GM19023 (cell line): ENCODE measurements at regions not wholly inside any gene's neighbourhood (a gene's known extent, or its start where the extent isn't known, plus 50 kb on each side); places are given as distances from the start of the nearest gene placed in this dataset.

Experiments
- ATAC-seq: cut with Tn5 transposase; IDR thresholded peaks from one replicate; pipeline ENCODE4 v1.9.1; 2021; ENCODE audit warnings: mild to moderate bottlenecking, moderate library complexity; ENCODE audit not compliant: unreplicated experiment

DNA sequence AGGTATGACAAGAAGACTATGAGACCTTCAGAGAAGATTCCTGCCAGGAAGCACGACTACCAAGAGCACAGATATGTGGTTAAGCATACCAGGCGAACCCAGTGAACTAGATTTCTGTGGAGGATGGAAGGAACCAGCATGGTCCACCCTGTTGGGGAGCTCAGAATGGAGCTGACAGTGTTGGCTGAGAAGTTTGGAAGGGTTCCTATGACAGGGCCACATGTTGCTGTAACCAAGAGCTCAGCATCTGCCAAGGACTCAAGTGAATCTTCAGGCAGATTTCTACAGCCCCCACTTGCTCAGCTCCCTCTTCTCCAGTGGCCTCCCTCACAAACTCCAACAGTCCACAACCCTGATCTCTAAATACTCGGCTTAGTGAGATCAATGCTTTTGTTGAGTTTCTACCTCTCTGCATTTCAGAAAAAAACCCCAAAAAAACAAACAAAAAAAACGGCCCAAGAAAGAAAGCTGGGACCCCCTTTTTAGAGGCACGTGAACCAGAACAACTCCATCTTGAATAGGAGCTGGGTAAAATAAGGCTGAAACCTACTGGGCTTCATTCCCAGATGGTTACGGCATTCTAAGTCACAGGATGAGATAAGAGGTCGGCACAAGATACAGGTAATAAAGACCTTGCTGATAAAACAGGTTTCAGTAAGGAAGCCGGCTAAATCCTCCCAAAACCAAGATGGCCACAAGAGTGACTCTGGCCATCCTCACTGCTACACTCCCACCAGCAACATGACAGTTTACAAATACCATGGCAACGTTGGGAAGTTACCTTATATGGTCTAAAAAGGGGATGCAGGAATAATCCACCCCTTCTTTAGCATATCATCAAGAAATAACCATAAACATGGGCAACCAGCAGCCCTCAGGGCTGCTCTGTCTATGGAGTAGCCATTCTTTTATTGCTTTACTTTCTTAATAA, 691.1 kb downstream of the UQCRFS1 start:
- no peak for ATAC-seq

DNA sequence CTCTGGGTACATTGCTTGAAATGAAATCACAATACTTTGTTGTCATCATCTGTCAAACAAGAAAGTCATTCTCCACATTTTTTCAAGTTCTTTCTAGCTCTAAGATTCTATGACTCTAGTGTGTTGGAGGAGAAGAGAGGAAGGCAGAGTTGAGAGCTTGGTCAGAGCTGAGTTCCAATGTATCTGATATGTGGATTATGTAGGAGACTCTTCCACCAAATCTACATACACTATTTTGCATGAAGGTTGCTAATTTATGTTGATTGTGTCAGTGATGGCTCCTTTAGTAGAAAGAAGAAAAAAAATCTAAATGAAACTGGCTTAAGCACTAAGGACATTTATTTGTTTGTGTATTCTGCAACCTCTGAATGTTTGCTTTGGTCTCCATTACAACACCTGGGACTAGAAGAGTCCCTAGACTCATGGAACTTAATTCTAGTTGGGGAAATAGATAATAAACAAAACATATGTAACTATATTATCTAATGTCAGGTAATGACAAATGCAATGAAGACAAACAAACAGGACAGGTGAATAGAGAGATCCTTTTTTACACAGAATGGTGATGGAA, 691.9 kb downstream of the UQCRFS1 start:
- ATAC-seq, result no peak

DNA sequence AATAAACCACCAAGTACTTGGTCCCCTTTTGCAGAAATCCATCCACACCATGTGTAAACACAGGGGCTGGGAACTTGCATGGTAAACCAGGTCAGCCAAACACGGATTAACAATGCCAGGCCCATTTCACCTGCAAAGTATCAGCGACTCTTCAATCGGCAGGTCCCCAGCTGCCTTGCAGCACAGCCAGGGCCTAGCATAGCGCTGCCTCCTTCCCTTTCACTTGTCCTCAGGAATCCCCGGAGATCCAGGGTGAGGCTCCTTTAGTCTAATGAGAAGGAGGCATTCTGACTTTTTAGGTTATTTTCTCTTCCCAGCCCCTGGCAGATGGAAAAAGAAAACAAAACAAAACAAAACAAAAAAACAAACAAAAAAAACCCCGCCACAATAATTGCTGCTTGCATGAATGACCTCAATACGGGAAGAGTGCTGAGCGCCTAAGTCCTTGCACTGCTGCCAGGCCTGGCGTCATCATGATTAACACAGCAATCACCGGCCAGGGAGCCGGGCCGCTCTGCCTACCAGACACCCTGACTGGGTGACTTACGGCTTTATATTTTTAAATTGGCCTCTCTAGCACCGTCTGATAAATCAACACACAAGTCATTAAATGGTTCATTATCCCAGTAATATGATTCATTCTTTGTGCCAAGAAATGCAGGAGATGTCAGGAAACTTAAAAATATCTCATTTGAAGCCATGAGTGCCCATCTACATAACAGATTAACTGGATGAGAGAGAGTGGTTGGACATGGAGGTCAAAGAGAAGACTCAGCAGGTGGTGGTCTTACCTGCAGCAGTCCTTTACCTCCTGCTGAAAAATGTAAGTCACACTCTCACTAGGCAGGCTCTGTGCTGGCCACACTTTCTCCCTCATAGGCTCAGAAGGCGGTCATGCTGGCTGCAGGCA, 692.7 kb downstream of the UQCRFS1 start:
- ATAC-seq, result no peak

DNA sequence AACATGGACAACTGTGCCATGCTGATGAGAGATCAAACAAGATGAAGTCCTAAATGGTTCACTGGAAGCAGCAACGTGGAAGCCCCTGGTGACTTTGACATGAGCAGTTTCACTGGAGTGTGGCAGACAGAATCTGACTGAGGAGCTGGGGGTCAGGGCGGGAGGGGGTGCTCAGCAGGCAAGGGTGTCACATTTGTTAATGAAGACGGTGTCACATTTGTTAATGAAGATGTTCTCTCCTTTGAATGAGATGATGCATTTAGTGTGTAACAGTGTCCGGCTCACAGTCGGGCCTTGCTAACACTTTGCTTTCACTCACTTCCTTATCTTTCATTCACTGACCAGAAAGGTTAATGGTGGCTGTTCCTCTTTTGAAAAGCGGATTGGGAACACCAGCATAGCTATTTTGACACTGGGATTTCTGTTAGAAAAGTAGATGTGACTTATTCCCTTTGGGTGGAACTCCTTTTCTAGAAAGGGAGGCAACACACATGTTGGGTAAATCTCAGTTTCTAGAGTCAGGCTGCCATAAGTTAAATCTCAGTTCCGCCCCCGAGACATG, 693.7 kb downstream of the UQCRFS1 start:
- no peak for ATAC-seq

DNA sequence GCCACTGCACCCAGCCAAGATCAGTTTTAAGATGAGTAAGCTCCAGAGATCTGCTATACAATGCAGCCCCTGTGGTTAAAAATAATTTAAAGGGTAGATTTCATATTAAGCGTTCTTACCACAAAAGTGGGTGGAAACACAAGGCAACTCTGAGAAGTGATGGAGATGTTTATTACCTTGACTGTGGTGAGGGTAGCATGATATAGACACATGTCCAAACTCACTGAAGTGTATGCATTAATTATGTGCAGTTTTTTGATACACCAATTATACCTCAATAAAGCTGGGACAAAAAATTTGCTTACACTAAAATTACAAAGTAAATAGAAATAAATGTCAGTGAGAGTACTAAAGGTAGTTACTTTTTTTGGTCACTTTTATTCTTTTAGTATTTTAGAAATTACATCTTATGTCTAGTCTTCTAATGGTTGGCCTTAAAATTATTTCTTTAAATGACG, 696.5 kb downstream of the UQCRFS1 start:
- no peak for ATAC-seq

DNA sequence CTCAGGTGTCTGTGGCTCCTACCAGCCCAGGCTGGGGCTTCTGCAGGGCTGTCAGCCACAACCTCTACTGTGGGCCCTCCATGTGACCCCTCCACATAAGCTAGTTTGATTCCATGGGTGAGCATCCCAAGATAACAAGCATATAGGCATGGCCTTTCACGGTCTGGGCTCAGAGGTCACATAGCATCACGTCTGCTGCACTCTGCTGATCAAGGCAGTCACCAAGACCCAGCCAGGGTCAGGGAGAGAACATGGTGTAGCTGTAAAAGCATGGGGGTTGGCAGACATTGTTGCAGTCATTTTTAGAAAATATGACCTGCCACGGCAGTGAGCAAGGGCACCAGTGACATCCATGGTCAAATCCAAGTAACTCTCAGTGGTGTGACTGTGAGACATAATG, 698.8 kb downstream of the UQCRFS1 start:
- ATAC-seq, result no peak

DNA sequence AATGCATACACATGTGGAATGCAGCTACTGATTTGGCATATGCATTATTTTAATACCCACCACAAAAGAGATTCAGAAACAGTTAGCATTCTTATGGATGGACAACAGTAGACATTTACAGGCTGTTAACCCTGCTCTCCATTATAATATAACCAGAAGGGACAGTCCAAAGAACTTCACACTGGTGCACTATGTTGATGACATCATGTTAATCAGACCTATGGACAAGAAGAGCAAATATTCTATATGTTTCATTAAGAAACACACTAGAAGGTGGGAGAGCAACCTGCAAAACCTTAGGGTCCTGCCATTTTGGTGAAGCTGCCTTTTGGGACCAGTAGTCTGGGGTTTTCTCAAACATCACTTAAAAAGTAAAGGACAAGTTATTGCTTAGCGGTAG, 701.3 kb downstream of the UQCRFS1 start:
- ATAC-seq, result no peak

DNA sequence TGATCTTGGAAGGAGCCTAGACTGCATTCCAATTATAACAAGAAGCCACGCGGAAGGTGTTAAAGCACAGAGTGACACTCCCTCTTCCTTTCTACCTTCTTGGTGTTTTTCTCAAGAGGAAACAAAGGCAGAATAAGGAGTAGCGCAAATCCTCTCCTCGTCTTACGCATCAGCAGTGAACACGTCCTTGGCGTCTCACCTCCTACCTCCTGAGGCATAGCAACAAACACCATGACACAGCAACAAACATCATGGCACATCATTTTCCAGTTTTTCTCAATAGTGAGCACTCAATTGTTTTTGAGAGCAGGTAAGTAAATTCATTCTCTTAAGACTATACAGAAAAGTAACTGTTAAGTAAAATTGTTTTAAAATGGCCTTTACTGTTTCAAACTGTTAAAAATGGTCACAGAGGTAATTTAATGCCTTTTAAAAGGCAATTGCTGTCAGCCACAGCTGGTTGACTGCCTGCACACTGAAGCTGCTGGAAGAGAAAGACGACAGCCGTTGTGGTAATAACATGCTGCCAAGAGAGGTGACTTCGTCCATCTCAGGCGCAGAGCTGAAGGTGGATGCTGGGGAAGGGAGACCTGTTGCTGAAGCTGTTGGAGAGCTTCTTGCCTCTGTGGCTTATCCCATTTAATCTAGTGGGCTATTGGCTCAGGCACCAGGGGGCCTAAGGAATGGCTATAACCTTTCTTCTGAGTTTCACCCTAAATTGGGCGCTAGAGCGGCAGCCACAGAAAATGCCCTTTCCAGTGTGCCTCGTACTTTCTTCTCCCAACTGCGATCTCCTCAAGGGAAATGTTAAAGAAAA, 703.7 kb downstream of the UQCRFS1 start:
- ATAC-seq, result no peak

DNA sequence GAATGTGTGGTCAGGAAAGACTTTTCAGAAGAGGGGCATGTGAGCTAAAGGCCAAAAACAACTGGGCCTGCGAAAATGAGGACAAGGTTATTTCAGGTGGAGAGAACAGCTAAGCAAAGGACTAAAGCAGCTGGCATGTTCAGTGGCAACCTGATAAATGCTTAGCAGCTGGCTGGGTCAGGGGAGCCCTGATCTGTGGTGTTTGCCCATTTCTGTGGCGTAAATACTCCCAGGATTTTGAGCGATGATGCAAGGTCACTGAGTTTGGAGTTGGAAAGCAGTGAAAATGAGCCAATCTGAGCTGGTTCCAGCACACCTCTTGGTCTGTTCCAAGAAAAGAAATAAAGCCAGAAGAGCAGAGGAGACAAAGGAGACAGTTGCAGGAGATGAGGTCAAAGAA, 704.3 kb downstream of the UQCRFS1 start:
- ATAC-seq, result no peak

DNA sequence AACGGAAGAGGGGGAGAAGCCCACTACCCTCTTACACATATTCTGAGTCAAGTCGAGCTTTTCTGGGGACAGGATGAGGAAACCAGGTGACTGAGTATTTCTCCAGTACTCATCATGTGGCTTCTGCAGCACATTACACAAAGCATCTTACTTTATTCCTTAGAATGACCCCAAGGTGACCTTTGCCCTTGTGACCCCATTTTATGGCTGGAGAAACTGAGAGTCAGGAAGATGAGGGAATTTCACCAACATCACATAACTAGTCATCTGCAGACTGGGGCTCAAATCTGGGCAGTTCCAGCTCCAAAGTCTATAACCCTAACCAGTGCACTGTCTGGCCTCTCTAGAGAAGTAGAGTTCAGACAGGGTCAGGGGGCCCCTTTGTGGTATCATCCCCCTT, 707.0 kb downstream of the UQCRFS1 start:
- no peak for ATAC-seq

DNA sequence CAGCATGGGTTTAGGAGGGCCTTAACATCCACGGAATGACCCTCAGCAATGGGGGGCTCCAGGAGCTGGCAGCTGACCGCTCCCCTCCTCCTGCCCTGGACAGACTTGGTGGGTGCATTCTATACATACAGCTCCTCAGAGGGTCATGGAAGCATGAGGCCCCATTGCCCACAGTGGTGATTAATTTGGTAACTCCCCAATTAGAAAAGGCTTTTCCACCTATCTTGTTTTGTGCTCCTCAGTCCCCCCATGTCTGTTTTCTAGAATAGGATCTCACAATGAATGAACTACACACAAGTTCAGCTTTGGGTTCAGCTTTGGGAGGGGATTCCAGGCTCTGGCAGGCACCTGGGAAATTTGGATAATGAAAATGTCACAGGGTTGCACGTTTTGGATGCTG, 707.8 kb downstream of the UQCRFS1 start:
- no peak for ATAC-seq

DNA sequence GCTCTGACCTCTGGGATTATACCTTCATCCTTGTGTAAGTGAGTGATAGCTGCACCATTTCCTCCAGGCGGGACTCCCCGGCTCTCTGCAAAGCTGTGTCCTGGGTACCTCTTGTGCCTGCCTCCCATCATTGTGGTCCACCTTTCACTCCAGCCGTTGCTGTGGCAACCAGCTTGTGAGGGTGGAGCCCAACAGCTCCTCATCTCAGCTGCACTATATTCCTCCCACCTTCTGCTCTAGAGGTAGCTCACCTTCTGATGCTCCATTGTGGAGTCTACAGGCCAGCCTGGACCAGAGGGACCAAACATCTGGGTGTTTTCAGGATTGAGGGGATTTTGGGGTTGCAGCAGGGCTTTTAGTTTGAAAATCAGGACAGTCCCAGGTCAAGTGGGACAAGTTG, 708.2 kb downstream of the UQCRFS1 start:
- ATAC-seq, result no peak

DNA sequence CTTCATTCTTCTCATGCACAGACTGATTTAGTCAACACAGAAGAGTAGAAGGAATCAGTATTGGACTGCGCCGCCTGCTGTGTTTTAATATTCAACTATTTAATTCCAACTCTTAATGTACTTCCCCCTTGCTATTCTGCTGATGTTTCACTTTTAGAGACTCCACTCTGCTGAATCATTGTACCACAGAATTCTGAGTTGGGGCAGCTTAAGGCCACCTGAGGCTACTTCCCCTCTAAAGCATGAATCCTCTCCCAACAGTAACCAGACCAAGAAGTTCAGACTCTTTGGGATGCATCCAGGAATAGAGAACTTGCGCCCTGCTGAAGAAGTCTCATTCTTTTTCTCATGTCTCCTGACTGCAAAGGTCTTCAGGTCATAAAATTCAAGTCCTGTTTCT, 708.8 kb downstream of the UQCRFS1 start:
- no peak for ATAC-seq

DNA sequence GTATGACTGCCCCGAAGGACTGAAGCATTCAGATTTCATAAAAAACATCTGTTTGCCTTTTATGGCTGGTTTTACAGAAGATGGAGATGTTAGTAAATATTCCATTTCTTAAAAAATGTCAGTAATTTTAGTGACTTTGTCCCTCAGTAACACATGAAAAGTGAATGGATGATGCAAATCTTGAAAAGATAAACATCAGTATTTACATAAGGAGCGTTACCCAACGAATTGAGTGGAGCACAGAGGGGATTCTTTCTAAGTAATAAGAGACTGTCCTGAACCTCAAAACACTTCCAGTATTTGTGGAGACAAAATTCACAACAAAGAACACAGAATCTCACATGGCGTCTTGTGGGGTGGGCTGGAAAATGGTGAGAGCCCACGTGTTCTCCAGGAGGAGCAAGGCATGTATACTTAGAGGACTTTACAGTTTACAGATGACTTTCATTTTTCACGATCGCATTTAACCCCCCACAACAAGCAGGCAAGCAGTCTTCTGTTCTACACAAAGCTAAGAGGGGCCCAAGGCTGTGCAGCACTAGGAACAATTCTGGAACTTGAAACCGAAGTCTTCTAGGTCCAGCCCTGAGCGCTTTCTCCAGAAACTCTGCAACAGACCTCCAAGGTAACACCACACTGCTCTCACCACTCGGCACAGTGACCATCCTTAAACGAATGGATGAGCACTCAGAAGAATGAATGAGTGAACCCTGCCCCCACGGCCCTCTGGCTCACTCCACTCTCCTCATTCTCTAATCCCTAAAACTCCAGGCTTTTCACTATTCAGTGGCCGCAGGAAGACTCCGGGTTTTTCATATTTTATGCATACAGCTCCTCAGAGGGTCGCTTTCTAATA, 709.8 kb downstream of the UQCRFS1 start:
- ATAC-seq, result no peak

DNA sequence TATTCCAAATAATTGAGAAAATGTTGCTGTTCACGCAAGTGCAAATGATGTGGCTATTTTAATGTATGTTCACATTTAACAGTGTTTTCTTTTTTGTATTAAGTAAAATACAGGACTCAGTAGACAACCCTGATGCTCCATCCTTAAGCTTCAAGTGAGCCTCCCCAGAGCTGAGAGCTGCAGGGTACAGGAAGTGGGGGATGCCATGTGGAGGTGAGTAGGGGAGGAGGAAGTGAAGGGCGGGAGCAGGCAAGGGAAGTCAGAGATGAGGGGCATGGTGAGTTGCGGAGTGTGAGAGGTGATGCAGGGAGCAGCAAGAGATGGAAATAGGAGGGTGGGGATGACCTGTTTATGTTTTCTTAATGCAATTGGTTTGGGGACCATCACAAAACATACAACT, 711.0 kb downstream of the UQCRFS1 start:
- ATAC-seq, result no peak

DNA sequence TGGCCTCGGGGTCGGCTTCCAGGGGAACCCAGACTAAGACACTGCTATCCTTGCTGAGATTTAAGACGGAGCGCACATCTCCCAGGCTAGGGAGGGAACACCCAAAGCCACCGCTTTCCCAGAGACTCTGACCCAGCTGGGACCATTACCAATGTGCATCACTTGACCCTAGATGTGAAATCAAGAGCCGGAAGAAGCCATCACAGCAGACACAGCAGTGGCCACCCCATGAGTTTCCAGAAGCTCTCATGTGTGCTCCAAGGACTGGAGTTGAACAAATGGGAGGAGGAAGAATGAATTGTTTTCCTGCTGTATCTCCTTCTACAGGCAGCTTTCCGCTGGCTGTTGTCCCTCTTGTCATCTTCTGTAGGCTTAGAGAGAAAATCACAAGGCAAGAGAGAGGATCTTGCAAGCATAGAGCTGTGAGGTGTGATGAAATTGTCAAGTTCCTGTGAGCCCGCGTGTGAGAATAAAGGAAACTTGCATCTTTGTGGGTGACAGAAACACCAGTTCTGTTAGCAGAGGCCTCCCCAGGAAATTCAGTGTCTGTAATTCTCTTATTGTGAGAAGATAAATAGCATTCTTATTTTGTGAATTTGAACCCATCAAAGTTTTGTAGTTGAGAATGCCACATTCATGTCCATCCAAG, 711.8 kb downstream of the UQCRFS1 start:
- ATAC-seq, result no peak

DNA sequence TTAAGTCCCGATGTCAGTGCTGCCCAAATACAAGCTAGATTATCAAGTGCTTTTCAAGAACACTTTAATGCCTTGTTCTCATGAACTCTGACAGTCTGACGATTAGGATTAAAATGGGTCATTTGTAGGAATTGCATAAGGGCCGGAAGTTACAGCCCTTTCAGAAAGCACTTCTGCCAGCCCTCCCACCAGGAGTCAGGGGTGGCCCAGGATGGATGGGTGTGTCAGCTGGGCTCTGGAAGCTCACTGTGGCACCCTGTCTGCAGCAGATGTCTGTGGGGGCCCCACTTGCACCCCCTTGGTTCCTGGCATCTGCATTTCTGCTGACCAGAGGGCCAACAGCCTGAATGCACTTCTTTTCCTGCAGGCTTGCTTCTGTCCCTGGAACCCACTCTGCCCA, 712.7 kb downstream of the UQCRFS1 start:
- no peak for ATAC-seq

DNA sequence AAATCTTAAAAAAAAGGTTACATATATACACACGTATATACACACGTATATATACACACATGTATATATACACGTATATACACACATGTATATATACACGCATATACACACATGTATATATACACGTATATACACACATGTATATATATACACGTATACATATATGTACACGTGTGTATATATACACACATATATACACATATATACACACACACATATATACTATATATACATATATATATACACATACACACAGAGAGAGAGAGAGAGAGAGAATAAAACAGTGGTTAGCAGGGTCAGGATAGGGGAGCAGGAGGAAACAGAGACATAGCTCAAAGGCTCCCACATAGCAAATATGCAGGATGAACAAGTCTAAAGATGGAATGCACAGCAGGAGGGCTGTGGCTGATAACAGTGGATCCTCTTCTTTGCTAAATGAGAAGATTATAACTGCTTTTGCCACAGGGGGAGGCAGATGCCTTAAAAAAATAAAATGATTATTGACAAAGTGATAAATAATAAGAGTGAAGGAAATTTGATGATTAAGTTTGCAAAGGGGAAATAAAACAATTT, 714.5 kb downstream of the UQCRFS1 start:
- ATAC-seq, result no peak
